ENCODE measurements at regions not wholly inside any gene's neighbourhood (a gene's known extent, or its start where the extent isn't known, plus 50 kb on each side); places are given as distances from the start of the nearest gene placed in this dataset.

GRCh38 chr16:64375391-64375980, 746.4 kb downstream of the CDH11 start:
- no peak for DNase-seq (ENCODE audit: low spot score)
- TF ChIP-seq CTCF (IDR thresholded peaks at IDR 0.05), result no peak
- Histone ChIP-seq H3K4me3 (no peak overlapping the region), H3K27ac (no peak overlapping the region)

GRCh38 chr16:64370112-64370511, 751.8 kb downstream of the CDH11 start:
- Histone ChIP-seq H3K27ac (no peak overlapping the region), H3K4me3 (no peak overlapping the region)
- TF ChIP-seq CTCF (IDR thresholded peaks at IDR 0.05), result no peak
- no peak for DNase-seq (ENCODE audit: low spot score)

GRCh38 chr16:64365448-64365931, 756.4 kb downstream of the CDH11 start:
- no peak overlapping the region for H3K4me3 ChIP-seq
- no peak for DNase-seq (ENCODE audit: low spot score)
- no peak for TF ChIP-seq CTCF (IDR thresholded peaks at IDR 0.05)
- H3K27ac ChIP-seq, result no peak overlapping the region

GRCh38 chr16:64364894-64365293, 757.0 kb downstream of the CDH11 start:
- no peak overlapping the region for H3K27ac ChIP-seq
- no peak for TF ChIP-seq CTCF (IDR thresholded peaks at IDR 0.05)
- DNase-seq (ENCODE audit: low spot score), result no peak
- no peak overlapping the region for H3K4me3 ChIP-seq

GRCh38 chr16:64364416-64364815, 757.4 kb downstream of the CDH11 start:
- no peak overlapping the region for H3K4me3 ChIP-seq
- no peak for TF ChIP-seq CTCF (IDR thresholded peaks at IDR 0.05)
- no peak overlapping the region for H3K27ac ChIP-seq
- DNase-seq (ENCODE audit: low spot score), result no peak

- Histone ChIP-seq H3K4me3 (no peak overlapping the region), H3K27ac (no peak overlapping the region)
- no peak for DNase-seq (ENCODE audit: low spot score)
- no peak for TF ChIP-seq CTCF (IDR thresholded peaks at IDR 0.05)
These were observed 757.8 kb downstream of the CDH11 start for GRCh38 chr16:64364016-64364415.

- no peak overlapping the region for H3K4me3 ChIP-seq
- no peak overlapping the region for H3K27ac ChIP-seq
- no peak for TF ChIP-seq CTCF (IDR thresholded peaks at IDR 0.05)
- no peak for DNase-seq (ENCODE audit: low spot score)
These were observed 758.8 kb downstream of the CDH11 start for GRCh38 chr16:64363039-64363438.
